ENCODE measurements at regions not wholly inside any gene's neighbourhood (a gene's known extent, or its start where the extent isn't known, plus 50 kb on each side); places are given as distances from the start of the nearest gene placed in this dataset.
"Not testable (repeated sequence)": the region's sequence is repeated elsewhere in the genome, so short reads cannot be mapped to it uniquely, and the experiment has no call there.

- DNase-seq = no peak
These were observed 253.6 kb downstream of the THBS2 start for GRCh38 chr6:169000022-169000421.

- no peak for DNase-seq
These were observed 254.3 kb downstream of the THBS2 start for GRCh38 chr6:168999392-168999791.

- DNase-seq = no peak
These were observed 257.4 kb downstream of the THBS2 start for GRCh38 chr6:168996356-168996625.

GRCh38 chr6:168995526-168996355, 257.9 kb downstream of the THBS2 start:
- DNase-seq = no peak

GRCh38 chr6:168994956-168995355, 258.7 kb downstream of the THBS2 start:
- no peak for DNase-seq

- no peak for DNase-seq
These were observed 261.1 kb downstream of the THBS2 start for GRCh38 chr6:168992446-168993144.

DNA sequence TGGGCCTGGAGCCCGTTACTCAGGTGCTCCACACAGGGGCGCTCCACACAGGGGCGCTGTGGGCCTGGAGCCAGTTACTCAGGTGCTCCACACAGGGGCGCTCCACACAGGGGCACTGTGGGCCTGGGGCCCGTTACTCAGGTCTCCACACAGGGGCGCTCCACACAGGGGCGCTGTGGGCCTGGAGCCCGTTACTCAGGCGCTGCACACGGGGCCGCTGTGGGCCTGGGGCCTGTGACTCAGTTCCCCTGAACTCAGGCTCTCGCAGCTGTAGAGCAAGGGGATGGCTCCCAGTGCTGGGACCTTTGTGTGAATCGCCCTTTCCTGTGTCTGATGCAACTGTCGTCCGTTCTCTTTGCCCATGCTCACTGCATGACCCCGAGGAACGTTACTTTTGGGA, 262.0 kb downstream of the THBS2 start:
- not testable (repeated sequence) for DNase-seq

GRCh38 chr6:168990019-168990751, 263.5 kb downstream of the THBS2 start:
- DNase-seq = no peak

DNA sequence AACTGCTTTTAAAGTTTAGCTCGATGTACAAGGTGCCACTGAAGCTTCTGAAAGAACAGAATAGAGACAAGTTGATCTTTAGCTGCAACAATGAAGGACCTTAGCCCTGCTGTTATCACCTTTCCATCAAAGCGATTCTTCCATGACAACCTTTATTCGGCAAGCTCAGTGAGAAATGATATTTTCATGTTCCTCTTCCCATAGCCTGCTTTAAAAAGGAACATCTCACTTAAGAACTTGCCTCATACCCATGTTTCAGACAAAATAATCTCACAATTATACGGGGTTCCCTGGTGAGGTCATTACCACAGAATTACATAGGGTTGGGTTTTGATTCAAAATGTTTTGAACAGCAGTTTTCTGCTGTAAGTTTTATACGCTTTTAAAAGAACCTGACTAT, 264.2 kb downstream of the THBS2 start:
- DNase-seq = no peak

DNA sequence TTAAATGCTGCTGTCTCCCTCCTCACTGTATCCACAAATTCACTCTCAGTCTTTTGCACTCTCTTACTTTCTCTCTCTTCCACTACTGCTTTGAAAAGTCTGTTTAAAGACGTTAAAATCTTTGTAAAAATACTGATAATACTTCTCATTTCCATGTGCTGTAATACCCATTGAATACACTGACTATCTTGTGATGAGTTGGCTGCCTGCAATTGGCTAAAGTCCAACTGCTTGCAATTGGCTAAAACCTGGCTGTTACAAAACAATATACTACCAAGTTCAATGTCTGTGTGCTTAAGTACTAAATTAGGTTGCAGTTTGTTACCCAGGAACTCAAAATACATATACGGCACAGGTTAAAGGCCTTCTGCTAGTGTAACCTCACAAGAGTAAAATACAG, 264.8 kb downstream of the THBS2 start:
- no peak for DNase-seq

GRCh38 chr6:168988280-168988679, 265.4 kb downstream of the THBS2 start:
- DNase-seq = no peak

- no peak for DNase-seq
These were observed 267.9 kb downstream of the THBS2 start for GRCh38 chr6:168985705-168986104.

DNA sequence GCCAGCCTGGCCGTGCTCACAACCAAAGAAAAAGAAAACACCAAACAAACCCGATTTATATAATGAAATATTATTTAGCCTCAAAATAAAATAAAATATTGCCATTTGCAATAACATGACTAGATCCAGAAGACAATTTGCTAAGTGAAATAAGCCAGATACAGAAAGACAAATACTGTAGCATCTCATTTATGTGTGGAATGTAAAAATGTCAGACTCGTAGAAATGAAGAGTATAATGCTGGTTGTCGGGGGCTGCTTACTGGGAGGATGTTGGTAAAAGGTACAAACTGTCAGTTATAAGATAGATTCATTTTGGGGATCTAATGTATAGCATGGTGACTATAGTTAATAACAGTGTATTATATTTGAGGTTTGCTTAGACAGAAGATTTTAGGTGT, 269.7 kb downstream of the THBS2 start:
- no peak for DNase-seq

DNA sequence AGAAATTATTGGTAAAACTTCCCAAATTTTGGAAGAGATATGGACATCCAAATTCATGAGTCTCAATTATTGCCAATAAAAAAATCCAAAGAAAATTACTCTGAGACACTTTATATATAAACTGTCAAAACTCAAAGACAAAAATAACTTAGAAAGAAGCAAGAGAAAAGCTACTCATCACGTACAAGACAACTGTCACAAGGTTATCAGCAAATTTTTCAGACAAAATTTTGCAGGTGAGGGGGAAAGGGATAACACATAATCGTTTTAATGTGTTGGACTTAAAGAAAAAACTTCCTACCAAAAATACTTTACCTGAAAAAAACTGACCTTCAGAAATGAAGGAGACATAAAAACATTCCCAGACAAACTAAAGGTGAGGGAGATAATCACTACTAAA, 272.5 kb downstream of the THBS2 start:
- DNase-seq = no peak

DNA sequence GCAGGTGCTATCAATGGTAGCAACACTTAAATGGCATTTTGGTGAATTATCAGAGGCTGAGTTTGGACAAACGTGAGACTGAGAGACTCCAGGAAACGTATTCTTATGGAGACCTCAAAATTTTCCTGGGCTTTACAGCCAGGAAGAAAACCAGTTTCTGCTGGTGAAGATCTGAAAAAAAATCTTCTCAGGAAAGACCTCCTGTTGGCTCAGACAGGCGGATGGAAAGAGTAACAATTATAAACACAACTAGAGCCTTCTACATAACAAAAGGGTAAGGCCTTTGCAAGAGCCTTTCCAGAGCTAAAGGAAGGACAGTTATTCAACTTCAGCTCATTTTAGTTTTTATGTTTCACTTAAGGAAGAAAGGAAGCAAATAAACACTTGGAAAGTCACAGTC, 274.4 kb downstream of the THBS2 start:
- no peak for DNase-seq

DNA sequence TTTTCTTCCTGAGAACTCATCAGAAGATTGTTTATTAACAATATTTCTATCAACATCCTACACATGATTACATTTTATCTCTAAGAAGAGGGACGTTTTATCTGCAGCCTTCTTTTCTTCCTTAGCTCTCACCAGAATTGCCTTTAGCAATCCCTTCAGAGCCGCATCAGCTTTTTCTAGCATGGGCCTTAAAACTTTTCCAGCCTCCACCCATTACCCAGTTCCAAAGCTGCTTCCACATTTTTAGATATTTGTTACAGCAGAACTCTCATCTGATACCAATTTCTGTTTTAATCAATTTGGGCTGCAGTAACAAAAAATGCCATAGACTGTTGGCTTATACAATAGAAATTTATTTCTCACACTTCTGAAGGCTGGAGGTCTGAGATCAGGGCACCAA, 281.5 kb downstream of the THBS2 start:
- DNase-seq = no peak

- DNase-seq = no peak
These were observed 282.1 kb downstream of the THBS2 start for GRCh38 chr6:168971549-168971948.

DNA sequence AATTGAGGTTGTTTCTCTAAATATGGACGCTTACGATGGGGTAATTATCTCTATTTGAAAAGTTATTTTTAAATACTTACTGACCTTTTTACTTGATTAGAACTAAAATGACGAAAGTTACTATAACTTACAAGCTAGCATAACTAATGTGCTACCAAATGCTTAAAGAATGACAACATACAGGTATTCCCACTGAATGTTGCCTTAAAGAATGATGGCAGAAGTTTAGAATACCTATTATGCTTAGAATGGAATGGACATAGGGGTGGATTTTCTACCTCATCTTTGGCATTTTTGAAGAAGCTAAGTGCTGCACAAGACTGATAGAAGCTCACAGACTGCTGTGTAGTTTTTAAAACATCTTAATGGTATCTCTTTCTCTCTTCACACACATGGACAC, 284.8 kb downstream of the THBS2 start:
- no peak for DNase-seq

DNA sequence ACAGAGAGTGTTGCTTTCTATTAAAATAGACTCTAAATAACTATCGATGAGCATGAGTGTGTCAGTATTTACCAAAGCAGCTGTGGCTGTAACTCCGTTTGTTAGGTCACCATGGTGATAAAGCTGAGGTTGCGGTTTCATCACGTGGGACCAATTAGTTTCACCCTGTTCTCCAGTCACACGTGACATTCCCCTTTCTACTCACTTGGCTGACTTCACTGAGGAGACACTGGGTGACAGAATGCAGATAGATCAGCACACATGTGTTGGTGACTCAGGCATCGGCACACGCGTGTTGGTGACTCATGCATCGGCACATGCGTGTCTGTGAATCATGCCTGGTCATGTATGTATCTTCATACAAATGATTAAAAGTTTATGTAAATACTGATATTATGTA, 285.4 kb downstream of the THBS2 start:
- no peak for DNase-seq

GRCh38 chr6:168967281-168967925, 286.2 kb downstream of the THBS2 start:
- no peak for DNase-seq

GRCh38 chr6:168964138-168964835, 289.4 kb downstream of the THBS2 start:
- DNase-seq = no peak

- no peak for DNase-seq
These were observed 290.8 kb downstream of the THBS2 start for GRCh38 chr6:168962886-168963285.

DNA sequence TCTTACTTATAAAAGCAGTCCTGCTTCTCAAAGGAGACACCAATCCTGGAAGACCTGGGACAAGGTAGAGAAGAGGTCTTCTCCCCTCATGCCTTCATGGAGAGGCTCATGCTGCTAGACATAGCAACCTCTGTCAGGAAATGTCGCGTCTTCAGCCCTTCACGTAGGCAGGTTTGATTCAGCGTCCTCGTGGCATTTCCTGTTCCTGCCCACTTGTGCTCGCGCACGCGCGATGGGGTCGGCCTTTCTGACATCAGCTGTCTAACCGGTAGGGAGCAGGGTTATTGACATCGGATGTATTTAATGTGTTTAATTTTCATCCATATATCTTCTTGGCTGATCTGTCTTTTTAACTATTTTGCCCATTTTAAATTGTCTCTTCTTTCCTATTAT, 292.4 kb downstream of the THBS2 start:
- no peak for DNase-seq

Measured in activated CD4-positive, alpha-beta T cell treated with anti-CD3 and anti-CD28 coated beads, Interleukin-2, amount 50 U/mL, for 48 hours (primary cell).